ENCODE measurements at regions not wholly inside any gene's neighbourhood (a gene's known extent, or its start where the extent isn't known, plus 50 kb on each side); places are given as distances from the start of the nearest gene placed in this dataset.

DNA sequence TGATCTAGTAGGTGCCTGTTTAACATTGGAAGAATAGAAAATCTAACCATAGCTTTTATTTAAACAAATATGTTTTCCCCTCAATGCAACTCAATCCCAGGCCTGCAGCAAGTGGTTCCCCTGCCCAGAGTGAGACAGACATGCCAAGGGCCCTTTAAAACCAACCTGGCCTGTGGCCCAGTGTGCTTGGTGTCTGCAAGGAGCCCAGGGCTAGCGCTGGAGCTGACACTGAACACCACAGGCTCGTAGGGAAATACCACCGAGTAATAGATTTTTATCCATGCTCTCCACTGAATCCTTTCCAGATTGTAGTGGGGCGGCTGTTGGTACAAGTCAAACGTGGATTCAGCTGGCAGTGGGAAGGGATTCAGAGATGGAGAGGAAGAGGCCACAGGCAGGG, 95.6 kb upstream of the NRXN3 start:
- TF ChIP-seq POLR2A (IDR thresholded peaks at IDR 0.05) = no peak
- no peak for TF ChIP-seq CTCF (IDR thresholded peaks at IDR 0.05)
